ENCODE measurements at regions not wholly inside any gene's neighbourhood (a gene's known extent, or its start where the extent isn't known, plus 50 kb on each side); places are given as distances from the start of the nearest gene placed in this dataset.

DNA sequence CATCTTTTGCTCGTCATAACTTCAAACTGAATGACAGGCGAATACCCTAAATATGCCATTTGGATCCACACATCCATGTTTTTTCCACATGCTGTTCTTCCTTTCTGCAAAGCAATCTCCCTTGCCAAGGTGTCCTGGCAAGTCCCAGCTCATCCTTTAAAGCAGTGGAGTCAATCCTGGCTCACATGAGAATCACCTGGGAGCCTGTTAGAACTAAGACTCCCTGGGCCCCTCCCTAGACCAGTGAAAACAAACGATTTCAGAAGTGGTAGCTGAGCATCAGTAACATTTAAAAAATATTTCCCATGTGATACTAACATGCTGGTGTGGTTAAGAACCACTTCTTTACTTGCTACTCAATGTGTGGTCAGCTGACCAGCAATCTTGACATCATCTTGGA, 50.6 kb upstream of the PARD3B start:
- DNase-seq = no peak

DNA sequence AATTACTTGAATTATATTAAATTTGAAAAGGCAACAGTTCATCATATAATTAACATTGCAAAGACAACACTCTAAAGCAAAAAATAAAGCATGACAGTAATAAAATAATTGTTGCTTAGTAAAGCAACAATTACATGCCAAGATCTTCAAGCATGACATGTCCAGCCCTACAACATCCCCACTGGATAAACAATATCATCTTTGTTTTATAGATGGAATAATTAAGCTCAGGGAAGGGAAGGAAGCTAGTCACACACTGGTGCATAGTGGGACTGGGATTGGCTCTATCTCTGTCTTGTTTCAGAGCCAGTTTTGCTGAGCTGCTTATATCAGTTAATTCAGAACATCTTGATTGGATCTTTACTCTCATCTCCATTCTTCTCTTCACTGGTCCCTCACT, 49.9 kb upstream of the PARD3B start:
- DNase-seq = no peak

All from activated CD4-positive, CD25-positive, alpha-beta regulatory T cell (primary cell).